ENCODE measurements at regions not wholly inside any gene's neighbourhood (a gene's known extent, or its start where the extent isn't known, plus 50 kb on each side); places are given as distances from the start of the nearest gene placed in this dataset.

DNA sequence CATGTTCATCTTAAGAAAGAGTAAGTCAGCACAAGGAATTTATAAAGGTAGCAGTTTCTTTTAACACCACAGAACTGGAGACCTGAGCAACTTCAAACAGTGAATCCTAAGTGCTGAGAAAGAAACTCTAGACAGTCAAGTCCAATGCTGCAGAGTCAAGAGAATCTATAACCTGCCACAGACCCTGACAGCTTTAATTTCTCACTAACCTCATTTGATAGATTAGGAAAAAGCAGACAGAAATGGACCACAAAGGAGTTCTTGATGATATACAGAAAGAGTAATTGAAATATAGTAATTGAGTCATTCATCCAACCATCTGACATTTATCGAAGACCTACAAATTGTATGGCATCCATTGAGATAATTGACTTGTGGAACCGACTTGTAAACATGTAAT, 847.0 kb downstream of the SORCS1 start:
- TF ChIP-seq POLR2A (IDR thresholded peaks at IDR 0.05), result no peak
- intact Hi-C loops (cut with DNase I; ENCODE audit: low total_unique reads), result no loop called here
- no peak for DNase-seq (ENCODE audit: low spot score in 2 of 2)
- no peak overlapping the region for H3K4me3 ChIP-seq (ENCODE audit: low read depth, poor library complexity, severe bottlenecking)
- 81 to 85% methylated on average over 2 of the region's 2 CpGs for whole genome bisulfite sequencing, 2 donors

- no peak for TF ChIP-seq POLR2A (IDR thresholded peaks at IDR 0.05)
- TF ChIP-seq, protein P1, sequence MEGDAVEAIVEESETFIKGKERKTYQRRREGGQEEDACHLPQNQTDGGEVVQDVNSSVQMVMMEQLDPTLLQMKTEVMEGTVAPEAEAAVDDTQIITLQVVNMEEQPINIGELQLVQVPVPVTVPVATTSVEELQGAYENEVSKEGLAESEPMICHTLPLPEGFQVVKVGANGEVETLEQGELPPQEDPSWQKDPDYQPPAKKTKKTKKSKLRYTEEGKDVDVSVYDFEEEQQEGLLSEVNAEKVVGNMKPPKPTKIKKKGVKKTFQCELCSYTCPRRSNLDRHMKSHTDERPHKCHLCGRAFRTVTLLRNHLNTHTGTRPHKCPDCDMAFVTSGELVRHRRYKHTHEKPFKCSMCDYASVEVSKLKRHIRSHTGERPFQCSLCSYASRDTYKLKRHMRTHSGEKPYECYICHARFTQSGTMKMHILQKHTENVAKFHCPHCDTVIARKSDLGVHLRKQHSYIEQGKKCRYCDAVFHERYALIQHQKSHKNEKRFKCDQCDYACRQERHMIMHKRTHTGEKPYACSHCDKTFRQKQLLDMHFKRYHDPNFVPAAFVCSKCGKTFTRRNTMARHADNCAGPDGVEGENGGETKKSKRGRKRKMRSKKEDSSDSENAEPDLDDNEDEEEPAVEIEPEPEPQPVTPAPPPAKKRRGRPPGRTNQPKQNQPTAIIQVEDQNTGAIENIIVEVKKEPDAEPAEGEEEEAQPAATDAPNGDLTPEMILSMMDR (IDR thresholded peaks at IDR 0.05), result no peak
- intact Hi-C loops (cut with DNase I; ENCODE audit: low total_unique reads), result no loop called here
- WGBS, 2 donors, result 69 to 70% methylated on average over 1 of the region's 1 CpG
- H3K4me3 ChIP-seq (ENCODE audit: low read depth, poor library complexity, severe bottlenecking), result no peak overlapping the region
- no peak for DNase-seq (ENCODE audit: low spot score in 2 of 2)
Measured at GRCh38 chr10:106313041-106313440, 851.5 kb downstream of the SORCS1 start.

GRCh38 chr10:106312087-106312486, 852.4 kb downstream of the SORCS1 start:
- TF ChIP-seq POLR2A (IDR thresholded peaks at IDR 0.05), result no peak
- TF ChIP-seq, protein P1 (IDR thresholded peaks at IDR 0.05), result no peak
- DNase-seq (ENCODE audit: low spot score in 2 of 2), result no peak
- no peak overlapping the region for H3K4me3 ChIP-seq (ENCODE audit: low read depth, poor library complexity, severe bottlenecking)
- intact Hi-C loops (cut with DNase I; ENCODE audit: low total_unique reads), result no loop called here
- 13 to 19% methylated on average over 1 of the region's 1 CpG for WGBS, 2 donors

GRCh38 chr10:106311590-106311989, 852.9 kb downstream of the SORCS1 start:
- DNase-seq (ENCODE audit: low spot score in 2 of 2), result no peak
- no peak overlapping the region for H3K4me3 ChIP-seq (ENCODE audit: low read depth, poor library complexity, severe bottlenecking)
- no peak for TF ChIP-seq POLR2A (IDR thresholded peaks at IDR 0.05)
- TF ChIP-seq, protein P1 (IDR thresholded peaks at IDR 0.05), result no peak
- 47 to 57% methylated on average over 4 of the region's 4 CpGs for WGBS, 2 donors
- intact Hi-C loops (cut with DNase I; ENCODE audit: low total_unique reads), result no loop called here

- no peak overlapping the region for H3K4me3 ChIP-seq (ENCODE audit: low read depth, poor library complexity, severe bottlenecking)
- WGBS, 2 donors, result 72 to 73% methylated on average over 2 of the region's 2 CpGs
- no peak for DNase-seq (ENCODE audit: low spot score in 2 of 2)
- intact Hi-C loops (cut with DNase I; ENCODE audit: low total_unique reads), result no loop called here
- TF ChIP-seq POLR2A (IDR thresholded peaks at IDR 0.05), result no peak
- TF ChIP-seq, protein P1 (IDR thresholded peaks at IDR 0.05), result no peak
Measured at GRCh38 chr10:106310596-106310995, 853.9 kb downstream of the SORCS1 start.

DNA sequence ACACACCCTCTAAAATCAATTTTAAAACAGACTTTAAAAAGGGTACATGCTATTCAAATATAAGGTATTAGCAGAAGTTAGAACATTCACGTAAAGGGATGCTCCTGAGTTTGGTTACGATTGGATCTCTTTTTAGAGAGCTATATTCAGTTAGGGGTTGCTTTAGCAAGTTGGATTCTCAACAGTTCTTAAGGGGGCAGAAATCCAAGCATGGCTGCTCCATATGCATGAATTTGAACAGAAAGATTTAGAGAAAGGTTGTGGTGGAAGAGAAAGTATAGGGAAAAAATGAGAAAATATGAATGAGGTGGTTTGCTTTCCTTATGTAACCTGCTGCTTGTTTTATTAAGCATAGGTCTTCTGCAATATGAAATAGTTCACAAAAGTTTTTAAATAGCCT, 855.1 kb downstream of the SORCS1 start:
- no peak overlapping the region for H3K4me3 ChIP-seq (ENCODE audit: low read depth, poor library complexity, severe bottlenecking)
- 78 to 85% methylated on average over 2 of the region's 2 CpGs for WGBS, 2 donors
- intact Hi-C loops (cut with DNase I; ENCODE audit: low total_unique reads), result no loop called here
- TF ChIP-seq POLR2A (IDR thresholded peaks at IDR 0.05), result no peak
- TF ChIP-seq, protein P1 (IDR thresholded peaks at IDR 0.05), result no peak
- DNase-seq (ENCODE audit: low spot score in 2 of 2), result no peak

All from lower leg skin (tissue), 4 donors.